NCI-H1694 treated with DMSO at 0.1 percent for 48 hours (cell line): ENCODE measurements at regions not wholly inside any gene's neighbourhood (a gene's known extent, or its start where the extent isn't known, plus 50 kb on each side); places are given as distances from the start of the nearest gene placed in this dataset.
A peak's percentile ranks its signal among the peaks of the same experiment; 100 is the strongest.
"Not testable (repeated sequence)": the region's sequence is repeated elsewhere in the genome, so short reads cannot be mapped to it uniquely, and the experiment has no call there.

Source experiments
- DNase-seq: peaks from one replicate; lab custom pipeline; 2025; lab: John Stamatoyannopoulos, UW

GRCh38 chr5:93220431-93220830 is 360.6 kb downstream of the NR2F1-AS1 start:
- DNase-seq, result no peak

GRCh38 chr5:93219641-93220145 is 361.3 kb downstream of the NR2F1-AS1 start:
- DNase-seq, result no peak

GRCh38 chr5:93213111-93213794 is 367.8 kb downstream of the NR2F1-AS1 start:
- not testable (repeated sequence) for DNase-seq

GRCh38 chr5:93209476-93209875 is 371.5 kb downstream of the NR2F1-AS1 start:
- DNase-seq, result peak; percentile 94

DNA sequence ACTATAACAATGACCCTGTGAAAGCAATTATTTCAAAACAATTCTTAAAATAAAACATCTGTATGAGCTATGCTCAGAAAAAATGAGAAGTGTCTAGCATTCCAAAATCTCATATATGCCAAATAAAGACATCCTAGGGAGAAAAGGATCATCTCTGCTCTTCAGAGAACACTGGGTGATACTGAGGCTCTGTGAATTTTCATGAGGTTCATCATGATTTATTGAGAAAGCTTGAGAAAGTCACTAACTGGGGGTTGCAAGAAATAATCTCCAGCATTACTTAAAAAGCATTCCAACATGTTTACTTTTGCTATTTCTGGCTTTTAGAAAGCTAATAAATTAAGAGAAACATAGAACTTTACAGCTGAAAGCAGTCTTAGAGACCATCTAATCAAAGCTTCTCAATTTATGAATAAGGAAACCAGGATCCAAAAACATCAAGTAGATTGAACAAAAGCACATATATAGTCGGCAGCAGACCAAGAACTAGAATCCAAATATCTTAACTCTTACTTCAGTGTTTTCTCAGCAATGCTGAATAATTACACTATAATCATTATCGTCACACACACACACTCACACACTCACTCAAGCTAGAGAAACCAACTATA is 372.8 kb downstream of the NR2F1-AS1 start:
- no peak for DNase-seq

- DNase-seq, result no peak
These were observed 374.8 kb downstream of the NR2F1-AS1 start for GRCh38 chr5:93206203-93206602.

GRCh38 chr5:93201061-93201460 is 380.0 kb downstream of the NR2F1-AS1 start:
- DNase-seq, result no peak

GRCh38 chr5:93196986-93197385 is 384.0 kb downstream of the NR2F1-AS1 start:
- DNase-seq, result no peak

DNA sequence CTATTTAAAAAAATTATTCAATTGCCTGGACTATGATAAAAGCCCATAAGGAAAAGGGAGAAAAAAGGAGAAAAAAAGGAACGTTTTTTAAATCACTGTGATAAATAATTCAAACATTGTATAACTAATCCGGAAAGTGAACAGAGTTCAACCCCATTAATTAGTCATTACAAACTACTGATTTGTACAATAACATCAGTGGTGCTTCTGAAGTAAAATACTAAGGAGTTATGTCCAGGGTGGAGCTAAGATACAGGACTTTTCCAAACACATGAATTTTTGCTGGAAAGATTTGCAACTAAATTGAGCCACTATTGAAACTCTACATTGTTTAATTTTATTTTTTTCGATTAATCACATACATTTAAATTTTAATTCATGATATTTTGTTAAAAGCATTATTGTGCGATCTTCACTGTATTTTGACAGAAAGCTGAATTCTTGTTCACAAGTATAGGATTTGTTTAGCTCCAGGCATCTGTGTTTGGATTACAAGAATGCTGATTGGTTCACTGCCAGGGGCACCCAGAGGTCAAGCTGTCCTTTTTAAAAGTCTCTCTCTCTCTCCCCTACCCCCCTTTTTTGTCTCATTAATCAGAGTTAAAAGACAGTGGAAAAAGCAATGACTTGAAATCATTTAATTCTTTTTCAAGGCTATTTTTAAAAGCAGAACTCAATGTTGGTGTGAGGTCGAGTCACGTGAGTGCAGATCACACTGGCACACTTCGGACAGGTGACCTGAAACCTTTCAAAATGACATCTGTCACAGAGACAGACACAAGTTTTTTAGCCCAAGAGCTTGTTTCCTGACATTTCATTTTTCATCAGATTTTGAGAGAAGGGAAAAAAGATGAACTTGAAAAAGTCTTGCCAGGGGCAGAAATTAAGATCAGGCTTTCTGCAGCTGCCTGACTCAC is 387.3 kb downstream of the NR2F1-AS1 start:
- no peak for DNase-seq

- DNase-seq, result no peak
These were observed 388.3 kb downstream of the NR2F1-AS1 start for GRCh38 chr5:93192683-93193082.

GRCh38 chr5:93192087-93192486 is 388.9 kb downstream of the NR2F1-AS1 start:
- no peak for DNase-seq

DNA sequence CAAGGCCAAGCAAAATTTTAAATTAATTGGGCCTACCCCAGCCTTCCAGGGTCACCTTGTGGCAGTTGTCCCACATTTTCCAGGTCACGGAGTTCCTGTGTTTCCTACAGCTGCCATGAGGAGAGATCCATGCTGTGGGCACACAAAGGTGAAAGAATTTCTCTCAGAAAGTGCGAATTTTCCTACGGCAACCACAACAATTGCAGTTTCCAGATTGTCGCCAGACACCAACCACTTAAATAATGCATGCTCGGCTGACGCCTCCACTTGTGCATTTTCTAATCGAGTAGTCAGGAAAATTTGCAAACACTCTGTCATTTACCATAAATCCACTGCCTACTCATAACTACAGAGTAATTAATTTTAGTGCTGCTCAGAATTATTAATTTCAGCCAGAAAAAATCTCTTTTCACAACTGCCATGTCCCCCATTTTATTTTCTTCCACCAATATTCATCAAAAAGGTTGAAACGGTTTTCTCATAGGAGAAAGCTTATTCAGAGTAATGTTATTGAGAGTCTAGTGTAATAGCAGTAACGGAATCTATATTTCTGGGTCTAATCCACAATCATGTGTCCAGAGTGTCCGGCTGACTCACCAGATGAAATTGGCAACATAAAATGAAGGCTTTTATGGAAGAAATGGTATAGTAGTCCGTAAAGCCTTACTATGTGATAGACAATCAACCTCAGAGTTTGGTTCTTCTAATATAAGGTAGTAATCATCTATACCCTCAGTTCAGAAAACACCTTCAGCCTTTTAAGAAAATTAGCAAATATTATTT is 389.8 kb downstream of the NR2F1-AS1 start:
- DNase-seq, result no peak

DNA sequence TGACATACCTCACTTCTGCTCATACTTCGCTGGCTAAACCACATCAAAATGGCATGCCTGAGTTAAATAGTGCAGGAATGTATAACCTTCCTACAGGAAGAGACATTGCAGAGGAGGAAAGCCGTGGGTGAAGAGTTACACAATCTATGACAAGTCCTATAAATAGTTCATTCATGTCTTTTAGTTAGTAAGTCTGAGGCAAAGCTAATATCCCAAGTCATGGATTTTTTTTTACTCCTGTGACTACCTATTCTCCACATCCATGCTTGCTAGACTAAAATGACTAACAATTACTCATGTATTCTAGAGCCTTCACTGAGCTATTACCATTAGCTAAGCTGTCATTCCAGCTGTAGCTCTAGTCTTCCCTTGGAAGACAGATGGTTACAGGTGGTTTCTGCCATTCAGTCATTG is 391.3 kb downstream of the NR2F1-AS1 start:
- DNase-seq, result no peak

DNA sequence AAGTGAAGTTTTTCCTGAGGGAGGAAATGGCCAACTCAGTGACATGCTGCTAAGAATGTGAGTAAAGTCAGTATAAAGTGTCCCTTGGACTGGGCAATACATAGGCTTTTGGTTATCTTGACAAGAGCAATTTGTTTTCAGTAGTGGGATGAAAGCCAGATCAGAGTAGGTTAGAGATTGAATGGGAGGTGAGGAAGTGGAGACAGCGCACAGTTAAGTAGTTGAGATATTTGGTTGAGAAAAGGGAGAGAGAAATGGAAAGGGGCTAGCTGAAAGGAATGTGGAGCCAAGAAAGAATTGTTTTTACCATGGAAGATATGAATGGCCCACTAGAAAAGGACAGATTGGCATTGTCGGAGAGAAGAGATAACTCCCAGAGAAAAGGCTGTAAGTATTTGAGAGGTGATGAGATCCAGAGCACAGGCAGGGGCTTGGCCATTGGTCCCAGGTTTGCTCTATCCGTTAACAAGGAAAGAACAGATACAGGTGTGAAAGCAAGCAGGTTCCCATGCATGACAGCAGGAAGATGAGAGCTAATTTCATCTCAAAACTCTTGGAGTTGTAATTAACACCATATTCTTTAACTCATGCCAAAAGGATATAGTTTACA is 392.0 kb downstream of the NR2F1-AS1 start:
- no peak for DNase-seq

GRCh38 chr5:93186076-93186682 is 394.8 kb downstream of the NR2F1-AS1 start:
- DNase-seq, result no peak

GRCh38 chr5:93184041-93184440 is 397.0 kb downstream of the NR2F1-AS1 start:
- no peak for DNase-seq

DNA sequence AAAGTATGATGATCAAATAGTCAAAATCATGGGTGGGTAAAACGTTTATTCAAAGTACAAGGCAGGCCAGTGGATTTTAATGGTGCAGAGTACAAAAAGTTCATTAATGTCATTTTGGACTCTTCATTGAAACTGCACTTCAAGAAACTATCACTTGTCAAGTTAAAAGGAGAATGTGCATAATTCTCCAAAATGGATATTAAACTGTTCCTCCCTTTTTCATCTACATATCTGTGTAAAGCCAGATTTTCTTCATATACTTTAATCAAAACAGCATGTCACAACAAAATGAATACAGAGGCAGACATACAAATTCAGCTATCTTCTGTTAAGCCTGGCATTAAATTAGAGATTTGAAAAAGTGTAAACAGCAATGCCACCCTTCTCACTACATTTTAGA is 401.6 kb downstream of the NR2F1-AS1 start:
- no peak for DNase-seq

GRCh38 chr5:93174930-93175329 is 406.1 kb downstream of the NR2F1-AS1 start:
- DNase-seq, result no peak

GRCh38 chr5:93165559-93165958 is 415.5 kb downstream of the NR2F1-AS1 start:
- no peak for DNase-seq

DNA sequence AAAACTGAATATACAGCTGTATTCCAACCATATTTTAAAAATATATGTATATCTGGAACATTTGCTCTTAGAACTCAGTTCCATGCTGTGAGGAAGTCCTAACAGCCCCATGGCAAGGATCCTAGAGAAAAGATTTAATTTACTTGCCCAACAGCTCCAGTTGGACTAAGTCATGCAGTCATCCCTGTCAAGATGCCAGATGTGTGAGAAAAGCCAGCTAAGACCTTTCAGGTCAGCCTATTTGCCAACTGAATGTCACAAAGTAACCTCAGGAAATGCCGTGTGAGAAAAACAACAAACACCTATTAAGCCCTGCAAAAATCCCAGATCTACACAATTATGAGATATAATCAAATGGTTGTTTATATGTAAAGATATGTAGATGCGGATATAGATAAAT is 416.3 kb downstream of the NR2F1-AS1 start:
- no peak for DNase-seq
